H1 (cell line): ENCODE measurements at regions not wholly inside any gene's neighbourhood (a gene's known extent, or its start where the extent isn't known, plus 50 kb on each side); places are given as distances from the start of the nearest gene placed in this dataset.

Experiments used
- BACH1 ChIP-seq: IDR thresholded peaks from 2 replicates; pipeline ENCODE4 v1.6.1; 2012; ENCODE audit warnings: low read length, improper control_type of control experiment
- CEBPB ChIP-seq: IDR thresholded peaks from 2 replicates; pipeline ENCODE4 v1.6.1; 2012; ENCODE audit warnings: low read depth, low read length
- EP300 ChIP-seq, 2 experiments: IDR thresholded peaks; 1 replicate in 1 of 2; 2 replicates in 1 of 2; pipeline ENCODE4 v1.6.1; 2011 to 2012; ENCODE audit warnings: low read depth in 2 of 2, low read length in 2 of 2, mild to moderate bottlenecking in 2 of 2, borderline replicate concordance in 1 of 2, inconsistent platforms in 1 of 2, moderate library complexity in 1 of 2
- GTF2F1 ChIP-seq: IDR thresholded peaks from 2 replicates; pipeline ENCODE4 v1.6.1; 2012; ENCODE audit warnings: low read depth, low read length, improper control_type of control experiment, borderline replicate concordance
- KDM5A ChIP-seq: fragments of 200-600 bp; IDR thresholded peaks from 2 replicates; pipeline ENCODE4 v1.7.1; 2012; ENCODE audit warnings: mild to moderate bottlenecking, low read length, inconsistent platforms, mixed read lengths
- MAFK ChIP-seq: IDR thresholded peaks from 2 replicates; pipeline ENCODE4 v1.6.1; 2012; ENCODE audit warnings: low read depth, mild to moderate bottlenecking, improper control_type of control experiment, low read length
- POLR2A ChIP-seq, 2 experiments: IDR thresholded peaks; 1 replicate in 1 of 2; 2 replicates in 1 of 2; pipeline ENCODE4 v1.6.1; 2011; ENCODE audit warnings: low read depth in 2 of 2, low read length in 2 of 2, mild to moderate bottlenecking in 2 of 2; ENCODE audit errors: control extremely low read depth in 1 of 2
- SIX5 ChIP-seq: IDR thresholded peaks from 2 replicates; pipeline ENCODE4 v1.6.1; 2011; ENCODE audit warnings: mild to moderate bottlenecking, low read depth, low read length
- YY1 ChIP-seq: IDR thresholded peaks from 2 replicates; pipeline ENCODE4 v1.6.1; 2011; ENCODE audit warnings: low read depth, mild to moderate bottlenecking, low read length
- ZNF274 ChIP-seq: IDR thresholded peaks from 2 replicates; pipeline ENCODE4 v1.7.0; 2012; ENCODE audit warnings: low read length, borderline replicate concordance; ENCODE audit errors: extremely low read depth
- TF ChIP-seq, protein P1 (sequence below), 3 experiments: IDR thresholded peaks; 1 replicate in 2 of 3; 2 replicates in 1 of 3; pipeline versions ENCODE4 v1.5.1 to v1.6.1; 2011; ENCODE audit warnings: low read length in 3 of 3, mild to moderate bottlenecking in 3 of 3, inconsistent platforms in 2 of 3, low read depth in 1 of 3, moderate library complexity in 1 of 3; ENCODE audit not compliant: insufficient read depth in 1 of 3; ENCODE audit errors: control extremely low read depth in 1 of 3

DNA sequence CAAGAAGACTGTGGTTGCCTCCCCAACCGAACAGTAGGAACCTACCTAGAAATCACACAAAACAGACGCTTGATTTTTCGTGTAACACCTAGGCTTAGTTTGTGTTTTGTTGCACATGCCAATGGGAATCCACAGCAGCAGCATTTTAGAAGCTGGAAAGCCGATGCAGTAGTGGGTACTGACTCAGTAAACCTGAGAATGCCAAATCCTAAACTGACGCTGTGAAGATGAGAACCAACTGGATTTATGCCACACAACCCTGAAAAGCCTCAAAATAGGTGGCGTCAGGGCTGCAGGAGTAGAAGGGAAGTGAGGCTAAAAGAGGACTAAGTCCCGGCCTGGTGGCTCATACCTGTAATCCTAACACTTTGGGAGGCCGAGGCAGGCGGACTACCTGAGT lies 162.5 kb downstream of the REEP3 start:
- TF ChIP-seq SIX5 (no peak), MAFK (no peak), YY1 (no peak), KDM5A (no peak), POLR2A (IDR thresholded peaks at IDR 0.05; ENCODE audit: control extremely low read depth in 1 of 2, low read depth in 2 of 2, low read length in 2 of 2) (no peak), ZNF274 (no peak), GTF2F1 (no peak), CEBPB (no peak), BACH1 (no peak), EP300 (IDR thresholded peaks at IDR 0.05; ENCODE audit: borderline replicate concordance in 1 of 2, low read depth in 2 of 2, low read length in 2 of 2) (no peak)
- TF ChIP-seq, protein P1, sequence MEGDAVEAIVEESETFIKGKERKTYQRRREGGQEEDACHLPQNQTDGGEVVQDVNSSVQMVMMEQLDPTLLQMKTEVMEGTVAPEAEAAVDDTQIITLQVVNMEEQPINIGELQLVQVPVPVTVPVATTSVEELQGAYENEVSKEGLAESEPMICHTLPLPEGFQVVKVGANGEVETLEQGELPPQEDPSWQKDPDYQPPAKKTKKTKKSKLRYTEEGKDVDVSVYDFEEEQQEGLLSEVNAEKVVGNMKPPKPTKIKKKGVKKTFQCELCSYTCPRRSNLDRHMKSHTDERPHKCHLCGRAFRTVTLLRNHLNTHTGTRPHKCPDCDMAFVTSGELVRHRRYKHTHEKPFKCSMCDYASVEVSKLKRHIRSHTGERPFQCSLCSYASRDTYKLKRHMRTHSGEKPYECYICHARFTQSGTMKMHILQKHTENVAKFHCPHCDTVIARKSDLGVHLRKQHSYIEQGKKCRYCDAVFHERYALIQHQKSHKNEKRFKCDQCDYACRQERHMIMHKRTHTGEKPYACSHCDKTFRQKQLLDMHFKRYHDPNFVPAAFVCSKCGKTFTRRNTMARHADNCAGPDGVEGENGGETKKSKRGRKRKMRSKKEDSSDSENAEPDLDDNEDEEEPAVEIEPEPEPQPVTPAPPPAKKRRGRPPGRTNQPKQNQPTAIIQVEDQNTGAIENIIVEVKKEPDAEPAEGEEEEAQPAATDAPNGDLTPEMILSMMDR (IDR thresholded peaks at IDR 0.05; ENCODE audit: control extremely low read depth in 1 of 3, insufficient read depth in 1 of 3, low read depth in 1 of 3, low read length in 3 of 3) = no peak
